Lower leg skin (tissue), 3 donors: ENCODE measurements at regions not wholly inside any gene's neighbourhood (a gene's known extent, or its start where the extent isn't known, plus 50 kb on each side); places are given as distances from the start of the nearest gene placed in this dataset.

Experiments used
- CTCF ChIP-seq, 3 donors: fragments of 450-650 bp; IDR thresholded peaks; one replicate each; pipeline ENCODE4 v1.5.1; 2016; ENCODE audit warnings: antibody characterized with exemption in 3 of 3, mild to moderate bottlenecking in 3 of 3, moderate library complexity in 2 of 3
- POLR2A ChIP-seq, 2 donors: fragments of 450-650 bp; IDR thresholded peaks; one replicate each; pipeline ENCODE4 v1.6.1; 2016 to 2017; ENCODE audit warnings: antibody characterized with exemption in 2 of 2, mild to moderate bottlenecking in 1 of 2, moderate library complexity in 1 of 2

- TF ChIP-seq CTCF (IDR thresholded peaks at IDR 0.05) (no peak), POLR2A (IDR thresholded peaks at IDR 0.05) (no peak)
These were observed 52.7 kb upstream of the MKLN1 start for GRCh38 chr7:131274986-131275385.
